Right hindlimb (tissue), 1 donor: ENCODE measurements at regions not wholly inside any gene's neighbourhood (a gene's known extent, or its start where the extent isn't known, plus 50 kb on each side); places are given as distances from the start of the nearest gene placed in this dataset.

Experiments
- DNase-seq: peaks from one replicate; pipeline ENCODE4 v3.0.0-alpha.2; 2018

GRCh38 chr2:176820371-176820932 is 392.1 kb upstream of the HNRNPA3 start:
- no peak for DNase-seq

- DNase-seq = no peak
Observed at GRCh38 chr2:176821350-176821749, 391.2 kb upstream of the HNRNPA3 start.

GRCh38 chr2:176822060-176822459 is 390.5 kb upstream of the HNRNPA3 start:
- no peak for DNase-seq

- DNase-seq = no peak
Observed at GRCh38 chr2:176826356-176826755, 386.2 kb upstream of the HNRNPA3 start.

GRCh38 chr2:176826984-176827668 is 385.5 kb upstream of the HNRNPA3 start:
- no peak for DNase-seq

GRCh38 chr2:176830362-176830761 is 382.2 kb upstream of the HNRNPA3 start:
- DNase-seq = no peak

- DNase-seq = no peak
Observed at GRCh38 chr2:176832086-176832485, 380.5 kb upstream of the HNRNPA3 start.

GRCh38 chr2:176833671-176834070 is 378.9 kb upstream of the HNRNPA3 start:
- DNase-seq = no peak

GRCh38 chr2:176834226-176834625 is 378.4 kb upstream of the HNRNPA3 start:
- DNase-seq = no peak

GRCh38 chr2:176843208-176843607 is 369.4 kb upstream of the HNRNPA3 start:
- no peak for DNase-seq

GRCh38 chr2:176844461-176844860 is 368.1 kb upstream of the HNRNPA3 start:
- no peak for DNase-seq

GRCh38 chr2:176845718-176846117 is 366.9 kb upstream of the HNRNPA3 start:
- no peak for DNase-seq

GRCh38 chr2:176847575-176847974 is 365.0 kb upstream of the HNRNPA3 start:
- DNase-seq = no peak

- DNase-seq = no peak
Observed at GRCh38 chr2:176848844-176849243, 363.8 kb upstream of the HNRNPA3 start.

- no peak for DNase-seq
Observed at GRCh38 chr2:176851200-176851888, 361.2 kb upstream of the HNRNPA3 start.

GRCh38 chr2:176851889-176852483 is 360.6 kb upstream of the HNRNPA3 start:
- DNase-seq = no peak

- DNase-seq = no peak
Observed at GRCh38 chr2:176852667-176853066, 359.9 kb upstream of the HNRNPA3 start.

- DNase-seq = no peak
Observed at GRCh38 chr2:176854062-176854461, 358.5 kb upstream of the HNRNPA3 start.

GRCh38 chr2:176854878-176855277 is 357.7 kb upstream of the HNRNPA3 start:
- no peak for DNase-seq

- DNase-seq = no peak
Observed at GRCh38 chr2:176856683-176857082, 355.9 kb upstream of the HNRNPA3 start.

GRCh38 chr2:176865336-176865735 is 347.3 kb upstream of the HNRNPA3 start:
- no peak for DNase-seq

- no peak for DNase-seq
Observed at GRCh38 chr2:176872406-176872805, 340.2 kb upstream of the HNRNPA3 start.

GRCh38 chr2:176873403-176873802 is 339.2 kb upstream of the HNRNPA3 start:
- no peak for DNase-seq
